SK-N-DZ (cell line): ENCODE measurements at regions not wholly inside any gene's neighbourhood (a gene's known extent, or its start where the extent isn't known, plus 50 kb on each side); places are given as distances from the start of the nearest gene placed in this dataset.
"Not testable (repeated sequence)": the region's sequence is repeated elsewhere in the genome, so short reads cannot be mapped to it uniquely, and the experiment has no call there.

Experiments used
- DNase-seq: peaks from one replicate; pipeline ENCODE4 v3.0.0-alpha.2; 2015; ENCODE audit warnings: low spot score

DNA sequence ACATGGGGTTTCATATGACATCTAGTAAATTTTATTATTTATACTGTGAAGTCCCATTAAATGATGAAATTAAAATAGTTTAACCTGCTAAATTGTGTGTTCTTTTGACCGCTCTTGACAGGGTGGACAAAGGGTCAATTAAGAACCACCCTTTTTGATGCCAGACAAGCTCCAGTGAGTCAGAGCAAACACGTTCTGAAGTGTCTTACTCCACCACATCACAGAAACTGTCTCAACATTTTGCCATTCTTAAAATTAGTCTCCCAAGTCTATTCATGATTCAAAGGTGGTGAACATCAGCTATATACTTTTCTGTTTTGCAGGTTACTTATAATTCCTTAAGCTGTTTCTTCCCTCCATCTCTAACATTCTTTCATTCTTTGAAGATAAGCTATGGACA, 142.1 kb downstream of the SPATA31A6 start:
- DNase-seq = not testable (repeated sequence)

DNA sequence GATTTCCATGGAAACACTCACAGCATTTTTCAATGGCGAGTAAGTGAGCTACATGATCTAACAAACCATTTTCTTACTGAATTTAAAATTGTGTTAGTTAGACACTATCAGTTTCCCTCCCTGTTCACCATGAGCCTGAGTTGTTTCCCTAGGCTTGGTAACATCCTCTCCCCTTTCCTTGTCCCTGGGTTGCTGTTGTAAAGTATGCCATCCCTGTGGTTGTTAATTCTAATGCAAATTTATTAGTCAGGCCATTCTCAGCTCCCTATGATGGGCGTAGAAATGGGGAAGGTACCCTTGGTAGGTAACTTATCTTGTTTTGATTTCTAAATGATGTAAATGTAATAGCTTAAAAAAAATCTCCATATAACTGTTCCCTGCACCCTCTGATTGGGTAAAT, 143.0 kb downstream of the SPATA31A6 start:
- DNase-seq = not testable (repeated sequence)

DNA sequence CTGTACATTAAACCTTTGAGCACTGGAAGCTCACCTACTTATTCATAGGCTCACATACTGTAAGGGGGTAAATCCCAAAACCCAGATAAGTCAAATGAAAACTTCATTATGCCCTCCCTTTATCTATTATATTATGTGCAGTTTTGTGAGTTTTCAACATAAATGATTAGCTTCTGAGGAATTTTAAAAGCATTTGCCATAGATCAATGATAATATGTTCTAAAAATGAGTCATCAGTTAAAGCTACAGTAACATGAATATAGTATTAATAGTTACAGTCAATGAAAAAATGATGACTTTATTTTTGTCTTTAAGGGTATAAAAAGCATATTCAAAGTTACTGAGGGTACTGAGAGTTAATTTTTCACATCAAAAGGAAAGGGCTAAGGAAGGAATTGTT, 151.9 kb downstream of the SPATA31A6 start:
- DNase-seq = not testable (repeated sequence)

DNA sequence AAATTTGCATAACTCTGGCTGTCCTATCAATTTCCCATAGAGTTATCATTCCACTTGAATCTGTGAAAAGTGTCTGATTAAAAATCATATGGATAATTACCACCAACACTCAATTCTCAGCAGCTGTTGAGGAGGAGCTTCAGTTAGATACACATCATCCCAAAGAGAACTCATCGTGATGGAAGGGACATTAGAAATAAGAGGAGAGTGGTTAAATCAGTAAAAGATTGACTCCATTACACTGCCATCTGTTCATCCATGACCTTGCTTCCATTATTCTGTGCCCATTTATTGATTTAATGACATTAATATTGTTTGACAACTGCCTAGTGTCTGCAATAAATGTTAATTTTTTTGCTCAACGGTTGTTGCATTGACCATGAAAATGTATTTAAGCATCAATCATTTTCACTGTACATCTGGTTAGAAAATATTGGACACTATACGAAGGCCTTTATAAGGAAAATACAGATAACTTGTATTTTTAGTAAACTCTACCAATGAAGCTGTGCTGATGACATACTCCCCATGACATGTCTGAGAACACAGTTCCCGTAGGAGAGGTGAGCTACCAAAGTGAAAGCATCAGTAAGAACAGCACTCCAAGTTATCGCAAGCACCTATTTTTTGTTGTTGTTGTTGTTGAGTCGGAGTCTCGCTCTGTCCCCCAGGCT, 152.7 kb downstream of the SPATA31A6 start:
- not testable (repeated sequence) for DNase-seq

- DNase-seq = not testable (repeated sequence)
Measured at GRCh38 chr9:42338275-42338674, 154.8 kb downstream of the SPATA31A6 start.

- not testable (repeated sequence) for DNase-seq
Measured at GRCh38 chr9:42339671-42340434, 156.4 kb downstream of the SPATA31A6 start.

GRCh38 chr9:42340435-42340723, 156.9 kb downstream of the SPATA31A6 start:
- DNase-seq = not testable (repeated sequence)

GRCh38 chr9:42341860-42342259, 158.4 kb downstream of the SPATA31A6 start:
- DNase-seq = not testable (repeated sequence)

DNA sequence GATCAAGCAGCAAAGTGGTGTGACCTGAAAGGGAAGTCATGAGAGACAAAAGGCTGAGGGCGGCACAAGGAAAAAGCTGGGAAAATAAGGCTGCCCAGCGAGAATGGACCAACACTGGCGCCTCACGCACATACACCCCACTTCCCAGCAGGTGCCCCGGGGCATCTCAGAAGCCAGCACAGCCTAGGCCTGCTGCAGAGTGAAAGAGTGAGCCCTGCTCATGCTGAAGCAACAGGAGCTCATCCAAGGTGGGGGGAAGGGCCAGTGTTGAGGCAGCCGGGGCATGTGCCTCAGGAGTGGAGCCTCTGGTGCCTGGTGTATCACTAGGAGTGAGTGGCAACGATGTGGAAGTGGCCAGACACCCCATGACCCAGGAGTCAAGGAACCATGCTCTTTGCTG, 158.8 kb downstream of the SPATA31A6 start:
- not testable (repeated sequence) for DNase-seq

DNA sequence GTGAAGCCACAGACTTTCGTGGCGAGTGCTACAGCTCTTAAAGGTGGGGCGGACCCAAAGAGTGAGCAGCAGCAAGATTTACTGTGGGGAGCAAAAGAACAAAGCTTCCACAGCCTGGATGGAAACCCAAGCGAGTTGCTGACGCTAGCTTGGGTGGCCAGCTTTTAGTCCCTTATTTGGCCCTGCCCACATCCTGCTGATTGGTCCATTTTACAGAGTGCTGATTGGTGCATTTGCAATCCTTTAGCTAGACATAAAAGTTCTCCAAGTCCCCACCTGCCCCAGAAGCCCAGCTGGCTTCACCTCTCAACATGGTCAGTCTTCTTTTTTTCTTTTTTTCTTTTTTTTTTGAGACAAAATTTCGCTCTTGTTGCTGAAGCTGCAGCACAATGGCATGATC, 161.0 kb downstream of the SPATA31A6 start:
- DNase-seq = not testable (repeated sequence)

GRCh38 chr9:42346916-42347315, 163.5 kb downstream of the SPATA31A6 start:
- not testable (repeated sequence) for DNase-seq

GRCh38 chr9:42349181-42349580, 165.7 kb downstream of the SPATA31A6 start:
- not testable (repeated sequence) for DNase-seq

DNA sequence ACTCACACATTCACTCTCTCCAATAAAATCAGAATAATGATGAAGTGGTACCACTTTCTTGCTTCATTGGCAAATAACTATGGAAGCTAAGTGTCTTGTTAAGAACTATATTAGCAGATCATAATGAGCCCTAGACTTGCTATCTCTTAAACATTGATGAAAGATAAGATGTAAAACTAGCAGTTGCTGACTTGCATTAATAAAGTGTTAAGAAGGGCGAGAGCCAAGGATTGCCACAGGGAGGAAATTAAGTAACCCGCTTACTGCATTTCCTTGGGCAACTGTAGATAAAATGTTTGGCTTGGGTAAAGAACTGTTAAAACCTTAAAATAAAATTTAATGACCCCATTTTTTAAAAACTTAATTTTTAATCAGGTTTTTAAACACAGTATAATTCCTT, 167.0 kb downstream of the SPATA31A6 start:
- DNase-seq = not testable (repeated sequence)

DNA sequence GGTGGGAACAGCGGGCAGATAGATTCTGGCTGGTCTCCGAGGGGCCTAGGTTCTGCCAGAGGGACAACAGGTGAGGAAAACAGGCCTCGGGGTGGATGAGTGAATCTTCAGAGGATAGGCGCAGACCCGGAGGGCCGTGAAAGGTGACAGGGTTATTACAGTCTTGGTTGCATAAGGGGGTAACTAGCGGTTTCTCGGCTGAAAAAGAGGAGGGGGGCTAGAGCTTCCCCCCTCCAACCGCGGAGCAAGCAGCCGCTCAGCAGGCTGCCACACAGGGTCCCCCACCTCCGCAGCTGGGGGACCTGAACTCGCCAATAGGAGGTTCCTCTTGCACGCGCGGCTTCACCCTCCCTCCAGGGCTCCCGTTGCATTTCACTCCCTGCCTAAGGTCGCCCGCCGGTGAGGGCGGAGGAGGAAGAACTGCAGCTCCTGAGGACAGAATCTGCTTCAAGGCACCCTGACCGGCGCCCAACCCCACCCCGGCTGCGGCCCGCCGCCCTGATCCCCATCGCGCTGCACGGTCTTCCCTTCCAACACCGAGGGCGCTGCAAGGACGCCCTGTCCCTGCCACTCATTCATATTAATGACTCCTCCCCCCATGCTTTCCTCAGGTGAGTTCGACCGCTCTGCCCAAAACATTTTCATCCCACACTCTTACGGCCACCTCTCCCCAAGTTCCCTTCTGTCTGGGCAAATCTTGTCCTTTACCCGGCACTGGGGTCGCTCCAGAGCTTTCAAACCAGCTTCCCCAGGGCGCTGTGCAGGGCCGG, 174.3 kb downstream of the SPATA31A6 start:
- not testable (repeated sequence) for DNase-seq

- not testable (repeated sequence) for DNase-seq
Measured at GRCh38 chr9:42358626-42359247, 175.3 kb downstream of the SPATA31A6 start.

- DNase-seq = not testable (repeated sequence)
Measured at GRCh38 chr9:42364410-42365243, 181.2 kb downstream of the SPATA31A6 start.

DNA sequence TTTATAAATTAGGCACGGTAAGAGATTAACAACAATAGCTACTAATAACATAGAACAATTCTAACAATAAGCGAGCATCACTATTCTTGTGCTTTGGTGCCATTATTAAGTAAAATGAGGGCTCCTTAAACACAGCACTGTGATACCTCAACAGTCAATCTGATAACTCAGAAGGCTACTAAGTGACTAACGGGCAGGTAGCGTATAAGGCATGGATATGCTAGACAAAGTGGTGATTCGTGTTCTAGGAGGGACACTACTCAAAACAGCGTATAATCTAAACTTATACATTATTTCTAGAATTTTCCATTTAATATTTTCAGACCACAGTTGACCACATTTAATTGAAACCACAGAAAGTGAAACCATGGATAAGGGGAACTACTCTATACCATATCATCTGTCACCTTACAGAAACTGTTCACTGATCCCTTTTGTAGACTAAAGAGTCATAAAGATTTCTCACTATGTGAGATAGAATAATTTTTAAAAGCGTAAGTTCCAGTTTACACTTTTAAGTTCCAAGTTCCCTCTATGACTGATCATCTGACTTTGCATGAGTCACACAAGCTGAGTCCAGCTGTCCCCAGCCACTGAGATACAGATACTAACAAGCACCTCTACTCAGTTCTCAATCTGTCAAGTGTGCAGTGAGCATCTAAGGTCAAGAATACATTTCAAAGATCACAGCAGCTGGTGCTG, 181.9 kb downstream of the SPATA31A6 start:
- not testable (repeated sequence) for DNase-seq

DNA sequence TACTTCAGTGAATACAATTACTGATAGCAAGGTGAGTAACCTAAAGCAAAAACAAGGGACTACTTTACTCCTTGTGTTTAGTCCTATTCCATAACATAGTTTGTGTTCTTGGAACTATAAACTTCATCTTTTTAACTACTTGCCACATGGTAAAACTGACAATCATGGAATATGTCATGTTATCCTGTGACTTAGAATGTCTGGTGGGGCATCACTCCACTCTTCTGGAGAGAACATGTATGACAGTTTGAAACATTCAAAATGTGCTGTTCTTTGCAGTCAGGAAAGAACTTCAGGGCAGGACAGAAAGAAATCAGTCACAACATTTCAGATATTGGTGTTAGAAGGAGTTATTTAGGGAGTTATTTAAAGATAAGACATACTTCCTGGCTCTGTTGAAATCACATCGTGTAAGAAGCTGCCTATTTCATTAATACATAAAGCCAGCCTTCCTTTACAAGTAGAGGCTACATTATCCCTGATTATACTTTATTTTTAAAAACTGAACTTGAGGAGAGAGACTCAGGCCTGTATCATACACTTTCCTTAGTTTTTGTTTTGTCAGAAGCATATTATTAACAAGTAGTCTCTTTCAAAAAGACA, 184.9 kb downstream of the SPATA31A6 start:
- DNase-seq = not testable (repeated sequence)

DNA sequence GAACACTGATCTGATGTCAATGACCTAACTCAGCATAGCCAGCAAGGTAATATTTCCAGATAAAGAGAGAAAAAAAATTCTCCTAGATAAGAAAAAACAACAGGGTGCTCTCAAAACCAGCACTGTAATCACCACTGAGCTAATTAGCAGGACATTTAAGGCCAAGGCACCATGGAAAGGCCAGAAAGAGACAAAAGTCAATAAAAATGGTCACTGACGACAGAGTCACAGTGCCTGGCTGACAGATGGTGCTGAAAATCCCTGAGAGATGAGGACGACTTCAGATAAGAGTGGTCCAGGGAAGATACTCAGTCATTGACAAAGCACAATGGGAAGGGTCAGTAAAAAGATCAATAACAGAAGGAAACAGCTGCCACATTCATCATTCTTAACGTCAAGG, 186.7 kb downstream of the SPATA31A6 start:
- DNase-seq = not testable (repeated sequence)

GRCh38 chr9:42371417-42371816, 188.0 kb downstream of the SPATA31A6 start:
- DNase-seq = not testable (repeated sequence)
